ENCODE measurements at regions not wholly inside any gene's neighbourhood (a gene's known extent, or its start where the extent isn't known, plus 50 kb on each side); places are given as distances from the start of the nearest gene placed in this dataset.

- no peak for FAIRE-seq
- TF ChIP-seq HDAC6 (IDR thresholded peaks at IDR 0.05; ENCODE audit: unreplicated experiment), result no peak
- no peak for TF ChIP-seq CHD4 (IDR thresholded peaks at IDR 0.05)
- TF ChIP-seq ZSCAN29 (IDR thresholded peaks at IDR 0.05), result no peak
- no peak for TF ChIP-seq RCOR1 (conservative IDR thresholded peaks at IDR 0.05; ENCODE audit: low read depth, low read length)
- Histone ChIP-seq H3K4me2 (ENCODE audit: control insufficient read depth, insufficient read depth) (no peak overlapping the region), H3K4me3 (no peak overlapping the region), H3K79me2 (ENCODE audit: control insufficient read depth, insufficient read depth, low read length) (no peaks in the 10 kb centered on the region), H2AFZ (ENCODE audit: control insufficient read depth, low read depth, low read length) (no peak overlapping the region), H3K4me1 (ENCODE audit: control insufficient read depth, insufficient read depth, low read length) (no peaks in the 10 kb centered on the region), H3K27ac (ENCODE audit: control insufficient read depth, insufficient read depth) (no peak overlapping the region), H3K36me3 (ENCODE audit: control insufficient read depth in 2 of 2, insufficient read depth in 2 of 2, low read length in 1 of 2) (no peaks in the 10 kb centered on the region), H3K27me3 (replicated peaks in 1 of 2; ENCODE audit: control insufficient read depth in 2 of 2, insufficient read depth in 2 of 2, low read length in 1 of 2) (no peaks in the 10 kb centered on the region), H3K9ac (ENCODE audit: control insufficient read depth, insufficient read depth, low read length) (no peak overlapping the region), H4K20me1 (ENCODE audit: control insufficient read depth, insufficient read depth) (no peaks in the 10 kb centered on the region), H3K9me3 (replicated peaks; ENCODE audit: control insufficient read depth, insufficient read depth, low read length) (no peaks in the 10 kb centered on the region)
- BruUV-seq (replicated peaks), result no TSS peak
- DNase-seq (ENCODE audit: low read depth, low spot score), result no peak
- in situ Hi-C loops (cut with MboI), result no loop called here
- intact Hi-C loops (cut with micrococcal nuclease; ENCODE audit: unreplicated experiment), result no loop called here
- ChIA-PET SMC1A (ENCODE audit: uncharacterized antibody, unreplicated experiment) (no interaction called here), POLR2A (no interaction called here), RAD21 (ENCODE audit: unreplicated experiment) (no interaction called here), CTCF (interaction anchor here (1.4 to 1.8 kb wide), 2 partner anchors 13 to 55 kb away, joined by 3 to 9 read pairs; no protein-coding TSS in a partner anchor)
- WGBS (ENCODE audit: insufficient coverage, insufficient replicate concordance, low lambda C conversion rate, missing lambda C conversion rate), result 76% methylated on average over 5 of the region's 5 CpGs
- no peak for ATAC-seq
Observed at GRCh38 chr15:35696767-35697231, 150.8 kb upstream of the DPH6 start.

- H2AFZ ChIP-seq (ENCODE audit: control insufficient read depth, low read depth, low read length), result no peak overlapping the region
- ChIA-PET SMC1A (ENCODE audit: uncharacterized antibody, unreplicated experiment) (interaction anchor here (0.7 to 0.9 kb wide), 2 partner anchors 25 to 178 kb away, joined by 3 read pairs; no protein-coding TSS in a partner anchor), CTCF (interaction anchor here (0.6 to 1.8 kb wide), 2 partner anchors 54 to 358 kb away, joined by 3 to 9 read pairs; no protein-coding TSS in a partner anchor), POLR2A (interaction anchor here (0.7 kb wide), 1 partner anchor 22 kb away, joined by 7 read pairs; no protein-coding TSS in a partner anchor), RAD21 (ENCODE audit: unreplicated experiment) (no interaction called here)
- no peak for ATAC-seq
- no peaks in the 10 kb centered on the region for H3K79me2 ChIP-seq (ENCODE audit: control insufficient read depth, insufficient read depth, low read length)
- H3K27me3 ChIP-seq (replicated peaks in 1 of 2; ENCODE audit: control insufficient read depth in 2 of 2, insufficient read depth in 2 of 2, low read length in 1 of 2), result no peaks in the 10 kb centered on the region
- FAIRE-seq, result no peak
- no peaks in the 10 kb centered on the region for H4K20me1 ChIP-seq (ENCODE audit: control insufficient read depth, insufficient read depth)
- BruUV-seq (replicated peaks), result no TSS peak
- no peaks in the 10 kb centered on the region for H3K4me1 ChIP-seq (ENCODE audit: control insufficient read depth, insufficient read depth, low read length)
- H3K4me2 ChIP-seq (ENCODE audit: control insufficient read depth, insufficient read depth), result no peak overlapping the region
- DNase-seq (ENCODE audit: low read depth, low spot score), result no peak
- no peak overlapping the region for H3K4me3 ChIP-seq
- no peaks in the 10 kb centered on the region for H3K36me3 ChIP-seq (ENCODE audit: control insufficient read depth in 2 of 2, insufficient read depth in 2 of 2, low read length in 1 of 2)
- H3K9me3 ChIP-seq (replicated peaks; ENCODE audit: control insufficient read depth, insufficient read depth, low read length), result no peaks in the 10 kb centered on the region
- intact Hi-C loops (cut with micrococcal nuclease; ENCODE audit: unreplicated experiment) (no loop called here), in situ Hi-C loops (cut with MboI) (no loop called here)
- no peak overlapping the region for H3K27ac ChIP-seq (ENCODE audit: control insufficient read depth, insufficient read depth)
- 39% methylated on average over 8 of the region's 8 CpGs for WGBS (ENCODE audit: insufficient coverage, insufficient replicate concordance, low lambda C conversion rate, missing lambda C conversion rate)
- H3K9ac ChIP-seq (ENCODE audit: control insufficient read depth, insufficient read depth, low read length), result no peak overlapping the region
- TF ChIP-seq STAT3 (IDR thresholded peaks at IDR 0.05; ENCODE audit: low read depth, low read length) (no peak), PKNOX1 (IDR thresholded peaks at IDR 0.05) (no peak), CHD2 (IDR thresholded peaks at IDR 0.05; ENCODE audit: borderline replicate concordance, low read depth, low read length) (no peak)
Observed at GRCh38 chr15:35697549-35698299, 151.8 kb upstream of the DPH6 start.

All from GM12878 (cell line).